K562 (cell line): ENCODE measurements at regions not wholly inside any gene's neighbourhood (a gene's known extent, or its start where the extent isn't known, plus 50 kb on each side); places are given as distances from the start of the nearest gene placed in this dataset.

Experiments
- ATAC-seq: fragments of 200-7000 bp; cut with Tn5 transposase; 3 replicates; pipeline ENCODE4 v1.9.1; 2020; ENCODE audit warnings: moderate library complexity
- BruUV-seq: library from RNA; stranded (reverse); fragments of 400-500 nt; replicated peaks from 2 replicates; lab custom pipeline; 2021; lab: Mats Ljungman, UMichigan
- CTCF ChIA-PET: fragments of 300-600 bp; formaldehyde crosslinking; extraction: SDS; loops from one replicate; lab custom pipeline; 2021; ENCODE audit warnings: low intra/inter-chr PET ratio; lab: Yijun Ruan, JAX
- POLR2A ChIA-PET: fragments of 300-600, 350-650 bp; sonication (Branson Sonifier 250); formaldehyde crosslinking; extraction: SDS; loops from one replicate; lab custom pipeline; 2021; ENCODE audit warnings: antibody characterized with exemption, inconsistent platforms; lab: Yijun Ruan, JAX
- DNase-seq, 4 experiments: peaks; one replicate each; pipeline versions ENCODE4 v3.0.0 to v3.0.0-alpha.2; 2011 to 2018; ENCODE audit warnings: low spot score in 3 of 4, mixed read lengths in 3 of 4; ENCODE audit errors: extremely low read depth in 1 of 4
- FAIRE-seq: peaks from 2 replicates; lab custom pipeline; 2011; peaks lifted over from hg19 to GRCh38; lab: Jason Lieb, UNC
- H2AFZ ChIP-seq: 2 replicates; pipeline ENCODE4 v1.6.0; 2011; ENCODE audit warnings: low read depth, low read length, control low read depth, inconsistent platforms
- H3K27ac ChIP-seq: fragments of 200-600 bp; 3 replicates; pipeline ENCODE4 v1.8.0; 2011; ENCODE audit warnings: low read depth, mild to moderate bottlenecking, control low read depth, inconsistent platforms, low read length, moderate library complexity, mixed read lengths; ENCODE audit errors: extremely low read depth
- H3K27me3 ChIP-seq, 2 experiments: fragments of 300-600 bp in 1 of 2; 2 replicates in 1 of 2; 3 replicates in 1 of 2; pipeline versions ENCODE4 v1.6.0 to v1.8.0; 2011; ENCODE audit warnings: inconsistent platforms in 2 of 2, low read length in 2 of 2, mild to moderate bottlenecking in 1 of 2, mixed read lengths in 1 of 2, moderate library complexity in 1 of 2; ENCODE audit not compliant: control insufficient read depth in 2 of 2, insufficient read depth in 2 of 2
- H3K36me3 ChIP-seq: fragments of 300-600 bp; 3 replicates; pipeline ENCODE4 v1.8.0; 2011; ENCODE audit warnings: mild to moderate bottlenecking, low read length, inconsistent platforms; ENCODE audit not compliant: control insufficient read depth, insufficient read depth
- H3K4me1 ChIP-seq, 2 experiments: fragments of 200-600 bp in 1 of 2; replicated peaks in 1 of 2; 2 replicates in 1 of 2; 3 replicates in 1 of 2; pipeline versions ENCODE4 v1.5.1 to v1.8.0; 2011; ENCODE audit warnings: inconsistent platforms in 2 of 2, low read length in 2 of 2, mild to moderate bottlenecking in 1 of 2, mixed read lengths in 1 of 2, moderate library complexity in 1 of 2; ENCODE audit not compliant: control insufficient read depth in 2 of 2, insufficient read depth in 2 of 2
- H3K4me2 ChIP-seq: 2 replicates; pipeline ENCODE4 v1.6.1; 2011; ENCODE audit warnings: low read length, control low read depth, inconsistent platforms, mixed read lengths; ENCODE audit not compliant: insufficient read depth
- H3K4me3 ChIP-seq: fragments of 200-600 bp; sonication (generic), shearing (Covaris generic); 2 replicates; pipeline ENCODE4 v1.5.1; 2016; ENCODE audit warnings: control low read depth, inconsistent platforms
- H3K79me2 ChIP-seq: fragments of 200-600 bp; 3 replicates; pipeline ENCODE4 v1.8.0; 2011; ENCODE audit warnings: low read length, inconsistent platforms; ENCODE audit not compliant: control insufficient read depth, insufficient read depth
- H3K9ac ChIP-seq, 2 experiments: 2 replicates each; pipeline versions ENCODE4 v1.6.0 to v1.6.1; 2011; ENCODE audit warnings: low read depth in 2 of 2, low read length in 2 of 2, control low read depth in 1 of 2, inconsistent platforms in 1 of 2, mild to moderate bottlenecking in 1 of 2, mixed read lengths in 1 of 2; ENCODE audit not compliant: insufficient read depth in 1 of 2
- H3K9me1 ChIP-seq: one replicate; pipeline ENCODE4 v1.6.0; 2011; ENCODE audit warnings: inconsistent platforms, mild to moderate bottlenecking, low read length, moderate library complexity; ENCODE audit not compliant: control insufficient read depth, insufficient read depth
- H3K9me3 ChIP-seq: replicated peaks from 2 replicates; pipeline ENCODE4 v1.5.1; 2011; ENCODE audit warnings: low read depth, low read length, inconsistent platforms; ENCODE audit not compliant: control insufficient read depth, insufficient read depth
- H4K20me1 ChIP-seq: replicated peaks from 2 replicates; pipeline ENCODE4 v1.6.1; 2011; ENCODE audit warnings: low read length, inconsistent platforms, mixed read lengths; ENCODE audit not compliant: control insufficient read depth, insufficient read depth
- CTBP1 ChIP-seq: fragments of 450-650 bp; IDR thresholded peaks from 2 replicates; pipeline ENCODE4 v1.6.1; 2016; ENCODE audit warnings: borderline replicate concordance
- ILF3 ChIP-seq: fragments of 450-650 bp; IDR thresholded peaks from 2 replicates; pipeline ENCODE4 v1.6.1; 2018; ENCODE audit warnings: antibody characterized with exemption, mild to moderate bottlenecking, moderate library complexity, borderline replicate concordance
- NFIX ChIP-seq: fragments of 250-450 bp; sonication (Bioruptor Pico); IDR thresholded peaks from 2 replicates; pipeline ENCODE4 v1.4.0; 2020; ENCODE audit warnings: low read depth, mild to moderate bottlenecking, moderate library complexity
- NONO ChIP-seq, 2 experiments: fragments of 200-400 bp in 1 of 2; fragments of 450-650 bp in 1 of 2; formaldehyde crosslinking in 1 of 2; IDR thresholded peaks; 2 replicates each; pipeline ENCODE4 v1.6.1; 2017; ENCODE audit warnings: low read depth in 2 of 2, mild to moderate bottlenecking in 2 of 2, moderate library complexity in 2 of 2, low read length in 1 of 2
- SRSF1 ChIP-seq: fragments of 200-400 bp; formaldehyde crosslinking; IDR thresholded peaks from 2 replicates; pipeline ENCODE4 v1.6.1; 2017; ENCODE audit warnings: mild to moderate bottlenecking, low read depth, low read length, moderate library complexity
- ZC3H11A ChIP-seq: IDR thresholded peaks from 2 replicates; pipeline ENCODE4 v1.6.1; 2012; ENCODE audit warnings: low read depth, low read length, improper control_type of control experiment
- ZNF316 ChIP-seq: fragments of 450-650 bp; IDR thresholded peaks from 2 replicates; pipeline ENCODE4 v1.6.1; 2016
- WGBS: fragments of 100-300 bp; shearing (Covaris generic); methylation state at CpG from one replicate; pipeline ENCODE4 v1.1.6; 2016; ENCODE audit warnings: low coverage, mixed read lengths; ENCODE audit not compliant: insufficient coverage; ENCODE audit errors: missing lambda C conversion rate; 5-methylcytosine and 5-hydroxymethylcytosine counted together
- in situ Hi-C: fragments of 300-500 bp; cut with MboI; formaldehyde crosslinking; loops from 4 replicates; pipeline ENCODE4 v1.15.0; 2018; ENCODE audit warnings: inconsistent platforms, mixed read lengths
- intact Hi-C: fragments of 100-400 bp; cut with micrococcal nuclease; formaldehyde crosslinking; loops from 2 replicates; pipeline ENCODE4 v1.14.2; 2022
- TF ChIP-seq, protein P1 (sequence below): fragments of 450-650 bp; formaldehyde crosslinking; IDR thresholded peaks from 2 replicates; pipeline ENCODE4 v1.4.0; 2022; ENCODE audit warnings: missing genetic modification characterization
- TF ChIP-seq, protein P2 (sequence below): sonication (generic); formaldehyde crosslinking; IDR thresholded peaks from 2 replicates; pipeline ENCODE4 v1.8.1; 2023; ENCODE audit warnings: mild to moderate bottlenecking, missing genetic modification reagents
- TF ChIP-seq, protein P3 (sequence below): IDR thresholded peaks from 3 replicates; pipeline ENCODE4 v1.6.1; 2011; ENCODE audit warnings: borderline replicate concordance, mild to moderate bottlenecking, moderate library complexity; ENCODE audit not compliant: insufficient read length; ENCODE audit errors: extremely low read depth
- TF ChIP-seq, protein P4 (sequence below): sonication (generic); formaldehyde crosslinking; IDR thresholded peaks from 2 replicates; pipeline ENCODE4 v1.8.1; 2023; ENCODE audit warnings: mild to moderate bottlenecking, missing genetic modification reagents

DNA sequence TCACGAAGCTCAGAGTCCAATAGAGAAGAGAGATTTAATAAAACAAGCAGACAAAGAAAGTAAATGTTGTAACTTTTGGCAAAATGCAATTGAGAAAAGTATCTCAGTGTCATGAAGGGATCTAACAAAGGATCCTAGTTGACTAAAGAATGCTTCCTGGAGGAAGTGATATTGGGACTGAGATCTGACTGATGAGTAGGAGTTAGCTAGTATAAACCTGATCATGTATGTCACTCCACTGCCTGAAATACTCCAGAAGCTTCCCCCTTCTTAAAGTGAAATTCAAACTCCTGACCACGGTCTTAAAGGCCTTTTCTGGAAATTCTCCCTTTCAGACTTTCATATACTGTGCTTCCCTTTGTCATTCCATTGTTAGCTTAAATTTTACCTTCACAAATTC is 1102.4 kb upstream of the ZEB2 start:
- ChIA-PET CTCF (no interaction called here), POLR2A (no interaction called here)
- Histone ChIP-seq H3K9me1 (no peaks in the 10 kb centered on the region), H3K4me2 (no peak overlapping the region), H3K9me3 (no peaks in the 10 kb centered on the region), H3K9ac (no peak overlapping the region), H3K27ac (no peak overlapping the region), H2AFZ (peak overlapping the region; percentile 69), H3K4me3 (no peak overlapping the region), H3K36me3 (no peaks in the 10 kb centered on the region), H3K27me3 (no peaks in the 10 kb centered on the region), H4K20me1 (no peaks in the 10 kb centered on the region), H3K79me2 (no peaks in the 10 kb centered on the region), H3K4me1 (no peaks in the 10 kb centered on the region)
- BruUV-seq: no TSS peak
- WGBS: 32% methylated on average over 2 of the region's 2 CpGs
- in situ Hi-C loops (no loop called here), intact Hi-C loops (no loop called here)
- DNase-seq (no peak), FAIRE-seq (peak; percentile 49), ATAC-seq (no peak)
- TF ChIP-seq, protein P1, sequence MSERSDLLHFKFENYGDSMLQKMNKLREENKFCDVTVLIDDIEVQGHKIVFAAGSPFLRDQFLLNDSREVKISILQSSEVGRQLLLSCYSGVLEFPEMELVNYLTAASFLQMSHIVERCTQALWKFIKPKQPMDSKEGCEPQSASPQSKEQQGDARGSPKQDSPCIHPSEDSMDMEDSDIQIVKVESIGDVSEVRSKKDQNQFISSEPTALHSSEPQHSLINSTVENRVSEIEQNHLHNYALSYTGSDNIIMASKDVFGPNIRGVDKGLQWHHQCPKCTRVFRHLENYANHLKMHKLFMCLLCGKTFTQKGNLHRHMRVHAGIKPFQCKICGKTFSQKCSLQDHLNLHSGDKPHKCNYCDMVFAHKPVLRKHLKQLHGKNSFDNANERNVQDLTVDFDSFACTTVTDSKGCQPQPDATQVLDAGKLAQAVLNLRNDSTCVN (CRISPR knock-in tag): no peak
- no peak for TF ChIP-seq NFIX
- TF ChIP-seq, protein P2, sequence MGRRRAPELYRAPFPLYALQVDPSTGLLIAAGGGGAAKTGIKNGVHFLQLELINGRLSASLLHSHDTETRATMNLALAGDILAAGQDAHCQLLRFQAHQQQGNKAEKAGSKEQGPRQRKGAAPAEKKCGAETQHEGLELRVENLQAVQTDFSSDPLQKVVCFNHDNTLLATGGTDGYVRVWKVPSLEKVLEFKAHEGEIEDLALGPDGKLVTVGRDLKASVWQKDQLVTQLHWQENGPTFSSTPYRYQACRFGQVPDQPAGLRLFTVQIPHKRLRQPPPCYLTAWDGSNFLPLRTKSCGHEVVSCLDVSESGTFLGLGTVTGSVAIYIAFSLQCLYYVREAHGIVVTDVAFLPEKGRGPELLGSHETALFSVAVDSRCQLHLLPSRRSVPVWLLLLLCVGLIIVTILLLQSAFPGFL: no peak
- TF ChIP-seq CTBP1: no peak
- TF ChIP-seq ZC3H11A: no peak
- TF ChIP-seq, protein P3, sequence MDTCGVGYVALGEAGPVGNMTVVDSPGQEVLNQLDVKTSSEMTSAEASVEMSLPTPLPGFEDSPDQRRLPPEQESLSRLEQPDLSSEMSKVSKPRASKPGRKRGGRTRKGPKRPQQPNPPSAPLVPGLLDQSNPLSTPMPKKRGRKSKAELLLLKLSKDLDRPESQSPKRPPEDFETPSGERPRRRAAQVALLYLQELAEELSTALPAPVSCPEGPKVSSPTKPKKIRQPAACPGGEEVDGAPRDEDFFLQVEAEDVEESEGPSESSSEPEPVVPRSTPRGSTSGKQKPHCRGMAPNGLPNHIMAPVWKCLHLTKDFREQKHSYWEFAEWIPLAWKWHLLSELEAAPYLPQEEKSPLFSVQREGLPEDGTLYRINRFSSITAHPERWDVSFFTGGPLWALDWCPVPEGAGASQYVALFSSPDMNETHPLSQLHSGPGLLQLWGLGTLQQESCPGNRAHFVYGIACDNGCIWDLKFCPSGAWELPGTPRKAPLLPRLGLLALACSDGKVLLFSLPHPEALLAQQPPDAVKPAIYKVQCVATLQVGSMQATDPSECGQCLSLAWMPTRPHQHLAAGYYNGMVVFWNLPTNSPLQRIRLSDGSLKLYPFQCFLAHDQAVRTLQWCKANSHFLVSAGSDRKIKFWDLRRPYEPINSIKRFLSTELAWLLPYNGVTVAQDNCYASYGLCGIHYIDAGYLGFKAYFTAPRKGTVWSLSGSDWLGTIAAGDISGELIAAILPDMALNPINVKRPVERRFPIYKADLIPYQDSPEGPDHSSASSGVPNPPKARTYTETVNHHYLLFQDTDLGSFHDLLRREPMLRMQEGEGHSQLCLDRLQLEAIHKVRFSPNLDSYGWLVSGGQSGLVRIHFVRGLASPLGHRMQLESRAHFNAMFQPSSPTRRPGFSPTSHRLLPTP: no peak
- no peak for TF ChIP-seq NONO (IDR thresholded peaks at IDR 0.05; ENCODE audit: low read depth in 2 of 2, low read length in 1 of 2)
- TF ChIP-seq SRSF1: no peak
- no peak for TF ChIP-seq ILF3
- no peak for TF ChIP-seq ZNF316
- TF ChIP-seq, protein P4, sequence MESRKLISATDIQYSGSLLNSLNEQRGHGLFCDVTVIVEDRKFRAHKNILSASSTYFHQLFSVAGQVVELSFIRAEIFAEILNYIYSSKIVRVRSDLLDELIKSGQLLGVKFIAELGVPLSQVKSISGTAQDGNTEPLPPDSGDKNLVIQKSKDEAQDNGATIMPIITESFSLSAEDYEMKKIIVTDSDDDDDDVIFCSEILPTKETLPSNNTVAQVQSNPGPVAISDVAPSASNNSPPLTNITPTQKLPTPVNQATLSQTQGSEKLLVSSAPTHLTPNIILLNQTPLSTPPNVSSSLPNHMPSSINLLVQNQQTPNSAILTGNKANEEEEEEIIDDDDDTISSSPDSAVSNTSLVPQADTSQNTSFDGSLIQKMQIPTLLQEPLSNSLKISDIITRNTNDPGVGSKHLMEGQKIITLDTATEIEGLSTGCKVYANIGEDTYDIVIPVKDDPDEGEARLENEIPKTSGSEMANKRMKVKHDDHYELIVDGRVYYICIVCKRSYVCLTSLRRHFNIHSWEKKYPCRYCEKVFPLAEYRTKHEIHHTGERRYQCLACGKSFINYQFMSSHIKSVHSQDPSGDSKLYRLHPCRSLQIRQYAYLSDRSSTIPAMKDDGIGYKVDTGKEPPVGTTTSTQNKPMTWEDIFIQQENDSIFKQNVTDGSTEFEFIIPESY (CRISPR knock-in tag): no peak
